ENCODE measurements at regions not wholly inside any gene's neighbourhood (a gene's known extent, or its start where the extent isn't known, plus 50 kb on each side); places are given as distances from the start of the nearest gene placed in this dataset.

DNA sequence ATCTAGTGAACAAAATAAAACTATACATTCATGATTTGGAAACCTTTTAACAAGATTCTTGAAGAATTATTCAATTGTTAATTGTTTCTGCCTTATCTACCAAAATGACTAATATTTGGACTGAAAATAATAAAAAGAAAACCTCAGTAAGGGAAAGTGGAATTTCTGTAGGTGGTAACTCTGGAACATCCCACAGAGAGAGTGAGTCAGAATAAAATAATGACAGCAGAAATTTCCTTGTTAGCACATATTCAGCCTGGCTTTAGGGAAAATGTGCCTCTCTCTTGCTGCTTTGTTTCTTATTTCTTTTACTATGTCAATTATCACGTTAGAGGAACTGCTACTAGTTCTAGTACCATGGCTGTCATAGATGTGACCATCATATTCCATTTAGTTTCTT lies 421.5 kb upstream of the GNPDA2 start:
- no peak for TF ChIP-seq RAD21 (IDR thresholded peaks at IDR 0.05; ENCODE audit: low read depth)
- TF ChIP-seq CEBPB (IDR thresholded peaks at IDR 0.05): no peak
- TF ChIP-seq CREB1 (IDR thresholded peaks at IDR 0.05; ENCODE audit: low read depth): no peak
- TF ChIP-seq TEAD4 (IDR thresholded peaks at IDR 0.05): no peak
- TF ChIP-seq EP300 (IDR thresholded peaks at IDR 0.05; ENCODE audit: borderline replicate concordance): no peak
- no peak for TF ChIP-seq FOXM1 (IDR thresholded peaks at IDR 0.05; ENCODE audit: borderline replicate concordance, low read depth)
- TF ChIP-seq TCF12 (IDR thresholded peaks at IDR 0.05; ENCODE audit: low read depth): no peak
- no peak for TF ChIP-seq EGR1 (IDR thresholded peaks at IDR 0.05)
- no peak for TF ChIP-seq YY1 (IDR thresholded peaks at IDR 0.05; ENCODE audit: low read depth)
- TF ChIP-seq, protein P1, sequence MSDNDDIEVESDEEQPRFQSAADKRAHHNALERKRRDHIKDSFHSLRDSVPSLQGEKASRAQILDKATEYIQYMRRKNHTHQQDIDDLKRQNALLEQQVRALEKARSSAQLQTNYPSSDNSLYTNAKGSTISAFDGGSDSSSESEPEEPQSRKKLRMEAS (IDR thresholded peaks at IDR 0.05): no peak
- TF ChIP-seq REST (IDR thresholded peaks at IDR 0.05; ENCODE audit: low read depth): no peak
- no peak for TF ChIP-seq USF1 (IDR thresholded peaks at IDR 0.05)
- TF ChIP-seq NFIC (IDR thresholded peaks at IDR 0.05): no peak
- no peak for TF ChIP-seq ZBTB7A (IDR thresholded peaks at IDR 0.05; ENCODE audit: low read depth)
- no peak for TF ChIP-seq TAF1 (IDR thresholded peaks at IDR 0.05; ENCODE audit: low read depth)

GRCh38 chr4:45131020-45131419 lies 404.7 kb upstream of the GNPDA2 start:
- TF ChIP-seq TAF1 (IDR thresholded peaks at IDR 0.05; ENCODE audit: low read depth) (no peak), RAD21 (IDR thresholded peaks at IDR 0.05; ENCODE audit: low read depth) (no peak), CEBPB (IDR thresholded peaks at IDR 0.05) (no peak), FOXM1 (IDR thresholded peaks at IDR 0.05; ENCODE audit: borderline replicate concordance, low read depth) (no peak), TCF12 (IDR thresholded peaks at IDR 0.05; ENCODE audit: low read depth) (no peak), EP300 (IDR thresholded peaks at IDR 0.05; ENCODE audit: borderline replicate concordance) (no peak), ZBTB7A (IDR thresholded peaks at IDR 0.05; ENCODE audit: low read depth) (no peak), TEAD4 (IDR thresholded peaks at IDR 0.05) (no peak), USF1 (IDR thresholded peaks at IDR 0.05) (no peak), NFIC (IDR thresholded peaks at IDR 0.05) (no peak), EGR1 (IDR thresholded peaks at IDR 0.05) (no peak), REST (IDR thresholded peaks at IDR 0.05; ENCODE audit: low read depth) (no peak), YY1 (IDR thresholded peaks at IDR 0.05; ENCODE audit: low read depth) (no peak), CREB1 (IDR thresholded peaks at IDR 0.05; ENCODE audit: low read depth) (no peak)
- TF ChIP-seq, protein P1 (IDR thresholded peaks at IDR 0.05): no peak

GRCh38 chr4:45122406-45122805 lies 396.1 kb upstream of the GNPDA2 start:
- no peak for TF ChIP-seq REST (IDR thresholded peaks at IDR 0.05; ENCODE audit: low read depth)
- no peak for TF ChIP-seq TEAD4 (IDR thresholded peaks at IDR 0.05)
- no peak for TF ChIP-seq NFIC (IDR thresholded peaks at IDR 0.05)
- TF ChIP-seq EGR1 (IDR thresholded peaks at IDR 0.05): no peak
- TF ChIP-seq FOXM1 (IDR thresholded peaks at IDR 0.05; ENCODE audit: borderline replicate concordance, low read depth): no peak

DNA sequence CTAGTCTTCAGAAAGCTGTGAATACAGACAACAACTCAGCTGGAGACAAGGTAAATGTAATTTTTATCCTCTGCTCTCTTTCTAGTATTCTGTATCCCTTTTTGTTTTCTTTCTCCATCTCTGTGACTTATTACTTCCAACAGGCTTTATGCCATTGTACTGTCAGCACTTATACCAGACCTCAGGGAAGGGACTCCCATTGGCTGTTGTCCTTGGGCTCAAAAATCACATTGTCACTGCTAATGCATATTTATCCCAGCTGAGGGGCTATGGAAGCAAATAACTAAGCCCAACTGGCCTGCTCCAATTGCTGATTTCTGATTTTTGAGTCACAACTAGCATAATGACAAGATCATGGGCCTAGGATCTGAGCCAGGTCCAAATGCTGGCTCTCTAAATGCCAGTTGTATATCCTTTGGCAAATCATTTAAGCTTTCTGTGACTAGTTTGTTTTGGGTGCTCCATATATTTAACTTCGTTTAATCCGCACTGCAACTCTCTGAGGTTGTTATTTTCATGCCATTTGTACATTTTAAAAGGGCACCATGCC lies 395.1 kb upstream of the GNPDA2 start:
- TF ChIP-seq TEAD4 (IDR thresholded peaks at IDR 0.05): no peak
- no peak for TF ChIP-seq TAF1 (IDR thresholded peaks at IDR 0.05; ENCODE audit: low read depth)
- TF ChIP-seq, protein P1 (IDR thresholded peaks at IDR 0.05): no peak
- no peak for TF ChIP-seq YY1 (IDR thresholded peaks at IDR 0.05; ENCODE audit: low read depth)
- no peak for TF ChIP-seq EP300 (IDR thresholded peaks at IDR 0.05; ENCODE audit: borderline replicate concordance)
- TF ChIP-seq EGR1 (IDR thresholded peaks at IDR 0.05): no peak
- no peak for TF ChIP-seq RAD21 (IDR thresholded peaks at IDR 0.05; ENCODE audit: low read depth)
- TF ChIP-seq NFIC (IDR thresholded peaks at IDR 0.05): no peak
- no peak for TF ChIP-seq FOXM1 (IDR thresholded peaks at IDR 0.05; ENCODE audit: borderline replicate concordance, low read depth)
- TF ChIP-seq ZBTB7A (IDR thresholded peaks at IDR 0.05; ENCODE audit: low read depth): no peak
- TF ChIP-seq REST (IDR thresholded peaks at IDR 0.05; ENCODE audit: low read depth): no peak
- no peak for TF ChIP-seq CREB1 (IDR thresholded peaks at IDR 0.05; ENCODE audit: low read depth)
- no peak for TF ChIP-seq TCF12 (IDR thresholded peaks at IDR 0.05; ENCODE audit: low read depth)
- no peak for TF ChIP-seq USF1 (IDR thresholded peaks at IDR 0.05)
- no peak for TF ChIP-seq CEBPB (IDR thresholded peaks at IDR 0.05)

Data from Ishikawa (cell line).